Hepatocyte (in vitro differentiated cells): ENCODE measurements at regions not wholly inside any gene's neighbourhood (a gene's known extent, or its start where the extent isn't known, plus 50 kb on each side); places are given as distances from the start of the nearest gene placed in this dataset.

Experiments used
- CTCF ChIP-seq: fragments of 200-600 bp; sonication (generic); IDR thresholded peaks from 2 replicates; pipeline ENCODE4 v1.5.1; 2016; ENCODE audit warnings: antibody characterized with exemption, mild to moderate bottlenecking; ENCODE audit not compliant: poor library complexity
- EZH2 ChIP-seq: fragments of 200-600 bp; sonication (generic); IDR thresholded peaks from 2 replicates; pipeline ENCODE4 v1.6.1; 2016; ENCODE audit warnings: antibody characterized with exemption, mild to moderate bottlenecking, borderline replicate concordance

GRCh38 chr11:34774604-34775003 is 141.6 kb downstream of the APIP start:
- TF ChIP-seq EZH2 (no peak), CTCF (no peak)
